SK-N-MC (cell line): ENCODE measurements at regions not wholly inside any gene's neighbourhood (a gene's known extent, or its start where the extent isn't known, plus 50 kb on each side); places are given as distances from the start of the nearest gene placed in this dataset.

Experiments used
- DNase-seq: peaks from one replicate; pipeline ENCODE4 v3.0.0-alpha.2; 2011; ENCODE audit warnings: low read depth, low spot score
- H3K27ac ChIP-seq: fragments of 200-600 bp; sonication (generic); 2 replicates; pipeline ENCODE4 v1.5.1; 2016; ENCODE audit warnings: mixed run types
- H3K36me3 ChIP-seq: fragments of 200-600 bp; sonication (generic); 2 replicates; pipeline ENCODE4 v1.6.1; 2017; ENCODE audit warnings: antibody characterized with exemption, low read length, mixed read lengths; ENCODE audit not compliant: insufficient read depth
- H3K4me3 ChIP-seq: fragments of 200-600 bp; sonication (generic); 2 replicates; pipeline ENCODE4 v1.5.1; 2016
- H3K9ac ChIP-seq: fragments of 200-600 bp; sonication (generic); 2 replicates; pipeline ENCODE4 v1.8.0; 2017; ENCODE audit warnings: mixed run types, mixed read lengths; ENCODE audit not compliant: insufficient read length
- H3K9me3 ChIP-seq: fragments of 200-600 bp; sonication (generic); 2 replicates; pipeline ENCODE4 v1.6.1; 2017; ENCODE audit warnings: low read depth, mild to moderate bottlenecking, antibody characterized with exemption, low read length, moderate library complexity, mixed read lengths
- EZH2 ChIP-seq: fragments of 200-600 bp; sonication (generic); IDR thresholded peaks from one replicate; pipeline ENCODE4 v1.6.1; 2017; ENCODE audit warnings: antibody characterized with exemption
- FOXP2 ChIP-seq: optimal IDR thresholded peaks from 2 replicates; pipeline ENCODE3; 2011; ENCODE audit warnings: mild to moderate bottlenecking, moderate library complexity; ENCODE audit not compliant: insufficient read depth; ENCODE audit errors: extremely low read length, control extremely low read depth
- POLR2AphosphoS5 ChIP-seq: IDR thresholded peaks from 2 replicates; pipeline ENCODE4 v1.6.1; 2012; ENCODE audit warnings: mild to moderate bottlenecking, low read depth, low read length, borderline replicate concordance

GRCh38 chr3:194265505-194265892, 85.6 kb downstream of the CPN2 start:
- Histone ChIP-seq H3K9me3 (no peaks in the 10 kb centered on the region), H3K9ac (no peak overlapping the region), H3K4me3 (no peak overlapping the region), H3K36me3 (no peaks in the 10 kb centered on the region), H3K27ac (no peak overlapping the region)
- TF ChIP-seq POLR2AphosphoS5 = no peak
- TF ChIP-seq EZH2 = no peak
- TF ChIP-seq FOXP2 = no peak
- no peak for DNase-seq

GRCh38 chr3:194265996-194266964, 84.8 kb downstream of the CPN2 start:
- Histone ChIP-seq H3K4me3 (no peak overlapping the region), H3K27ac (no peak overlapping the region), H3K36me3 (no peaks in the 10 kb centered on the region), H3K9ac (no peak overlapping the region), H3K9me3 (no peaks in the 10 kb centered on the region)
- no peak for DNase-seq
- no peak for TF ChIP-seq POLR2AphosphoS5

- TF ChIP-seq EZH2 (no peak), POLR2AphosphoS5 (no peak), FOXP2 (no peak)
- Histone ChIP-seq H3K4me3 (no peak overlapping the region), H3K27ac (no peak overlapping the region), H3K36me3 (no peaks in the 10 kb centered on the region), H3K9me3 (no peaks in the 10 kb centered on the region), H3K9ac (no peak overlapping the region)
- DNase-seq = no peak
These were observed 83.1 kb downstream of the CPN2 start for GRCh38 chr3:194267744-194268653.

GRCh38 chr3:194268654-194269512, 82.2 kb downstream of the CPN2 start:
- TF ChIP-seq EZH2 (no peak), FOXP2 (no peak), POLR2AphosphoS5 (no peak)
- Histone ChIP-seq H3K9ac (no peak overlapping the region), H3K27ac (no peak overlapping the region), H3K9me3 (no peaks in the 10 kb centered on the region), H3K4me3 (no peak overlapping the region), H3K36me3 (no peaks in the 10 kb centered on the region)
- DNase-seq = no peak

- Histone ChIP-seq H3K36me3 (no peaks in the 10 kb centered on the region), H3K9ac (no peak overlapping the region), H3K4me3 (no peak overlapping the region), H3K9me3 (no peaks in the 10 kb centered on the region), H3K27ac (no peak overlapping the region)
- no peak for DNase-seq
- TF ChIP-seq POLR2AphosphoS5 (no peak), EZH2 (no peak)
These were observed 81.5 kb downstream of the CPN2 start for GRCh38 chr3:194269610-194270145.

- no peak for TF ChIP-seq FOXP2
- H3K9ac ChIP-seq = no peak overlapping the region
These were observed 80.3 kb downstream of the CPN2 start for GRCh38 chr3:194270627-194271459.

GRCh38 chr3:194271460-194272035, 79.6 kb downstream of the CPN2 start:
- H3K9ac ChIP-seq = no peak overlapping the region
- no peak for DNase-seq
- H3K9me3 ChIP-seq = no peaks in the 10 kb centered on the region
- no peak for TF ChIP-seq FOXP2
- no peaks in the 10 kb centered on the region for H3K36me3 ChIP-seq
- peak overlapping the region; percentile 25 for H3K27ac ChIP-seq
- no peak overlapping the region for H3K4me3 ChIP-seq

More at GRCh38 chr3:194270627-194271459, 80.3 kb downstream of the CPN2 start:
- H3K9me3 ChIP-seq = no peaks in the 10 kb centered on the region
- H3K27ac ChIP-seq = peak overlapping the region; percentile 25
- H3K4me3 ChIP-seq = no peak overlapping the region
- H3K36me3 ChIP-seq = no peaks in the 10 kb centered on the region
- no peak for DNase-seq
